ENCODE measurements at regions not wholly inside any gene's neighbourhood (a gene's known extent, or its start where the extent isn't known, plus 50 kb on each side); places are given as distances from the start of the nearest gene placed in this dataset.
"Not testable (repeated sequence)": the region's sequence is repeated elsewhere in the genome, so short reads cannot be mapped to it uniquely, and the experiment has no call there.

DNA sequence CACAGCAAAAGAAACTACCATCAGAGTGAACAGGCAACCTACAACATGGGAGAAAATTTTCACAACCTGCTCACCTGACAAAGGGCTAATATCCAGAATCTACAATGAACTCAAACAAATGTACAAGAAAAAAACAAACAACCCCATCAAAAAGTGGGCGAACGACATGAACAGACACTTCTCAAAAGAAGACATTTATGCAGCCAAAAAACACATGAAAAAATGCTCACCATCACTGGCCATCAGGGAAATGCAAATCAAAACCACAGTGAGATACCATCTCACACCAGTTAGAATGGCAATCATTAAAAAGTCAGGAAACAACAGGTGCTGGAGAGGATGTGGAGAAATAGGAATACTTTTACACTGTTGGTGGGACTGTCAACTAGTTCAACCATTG is 207.8 kb downstream of the USP6NL start:
- not testable (repeated sequence) for H3K36me3 ChIP-seq (ENCODE audit: control insufficient read depth in 5 of 5, insufficient read depth in 5 of 5, low read length in 5 of 5); H3K4me3 ChIP-seq (ENCODE audit: low read depth in 1 of 5, low read length in 5 of 5); H3K9me3 ChIP-seq (ENCODE audit: control insufficient read depth in 5 of 5, low read length in 5 of 5); H3K27ac ChIP-seq (ENCODE audit: low read depth, low read length); H3K9ac ChIP-seq (ENCODE audit: low read length in 5 of 5); H3K27me3 ChIP-seq (ENCODE audit: control insufficient read depth in 5 of 5, insufficient read depth in 4 of 5, low read length in 5 of 5)
- peaks cover 5 to 27% (median 9%) of the 10 kb centered on the region in 5 donors for H3K4me1 ChIP-seq (ENCODE audit: control insufficient read depth in 5 of 5, insufficient read depth in 5 of 5, low read length in 5 of 5)

DNA sequence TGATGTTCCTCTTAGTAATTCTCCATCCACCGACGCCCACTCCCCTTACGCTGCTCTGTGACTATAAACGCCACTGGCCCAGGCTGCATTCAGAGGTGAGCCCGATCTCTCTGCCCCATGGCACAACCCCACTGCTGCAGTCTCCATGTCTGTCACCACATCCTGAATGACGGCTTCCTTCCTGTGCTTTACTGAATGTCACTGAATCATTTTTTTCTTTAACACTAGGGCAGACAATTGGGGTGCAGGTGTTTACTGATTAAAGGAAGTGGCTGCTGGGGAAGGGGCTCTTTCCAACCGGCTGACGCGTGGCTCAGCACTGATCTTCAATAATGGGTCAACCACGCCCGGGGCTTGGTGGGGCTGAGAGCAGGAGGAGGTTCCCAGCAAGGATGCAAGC is 208.3 kb downstream of the USP6NL start:
- Histone ChIP-seq H3K36me3 (ENCODE audit: control insufficient read depth in 5 of 5, insufficient read depth in 5 of 5, low read length in 5 of 5) (no peaks in the 10 kb centered on the region), H3K4me1 (ENCODE audit: control insufficient read depth in 5 of 5, insufficient read depth in 5 of 5, low read length in 5 of 5) (peaks cover 6 to 27% (median 9%) of the 10 kb centered on the region in 5 donors), H3K9ac (ENCODE audit: low read length in 5 of 5) (no peak overlapping the region), H3K4me3 (ENCODE audit: low read depth in 1 of 5, low read length in 5 of 5) (no peak overlapping the region), H3K27me3 (ENCODE audit: control insufficient read depth in 5 of 5, insufficient read depth in 4 of 5, low read length in 5 of 5) (peaks cover 0 to 5% (median 0%) of the 10 kb centered on the region in 5 donors), H3K27ac (ENCODE audit: low read depth, low read length) (no peak overlapping the region), H3K9me3 (ENCODE audit: control insufficient read depth in 5 of 5, low read length in 5 of 5) (peaks cover 0 to 2% (median 0%) of the 10 kb centered on the region in 5 donors)

DNA sequence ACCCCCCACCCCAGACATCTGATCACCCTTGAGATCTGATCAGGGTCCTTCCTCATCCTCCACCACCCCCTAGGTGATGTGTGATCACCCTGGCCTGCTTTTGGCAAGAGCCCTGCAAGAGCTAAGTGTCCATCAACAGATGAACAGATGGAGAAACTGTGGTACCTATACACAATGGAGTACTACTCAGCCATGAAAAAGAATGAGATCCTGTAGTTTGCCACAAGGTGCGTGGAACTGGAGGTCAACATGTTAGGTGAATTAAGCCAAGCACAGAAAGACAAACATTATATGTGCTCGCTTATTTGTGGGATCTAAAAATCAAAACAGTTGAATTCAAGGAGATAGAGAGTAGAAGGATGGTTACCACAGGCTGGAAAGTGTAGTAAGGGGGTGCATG is 209.1 kb downstream of the USP6NL start:
- no peak overlapping the region for H3K4me3 ChIP-seq (ENCODE audit: low read depth in 1 of 5, low read length in 5 of 5)
- peaks cover 0 to 5% (median 0%) of the 10 kb centered on the region in 5 donors for H3K27me3 ChIP-seq (ENCODE audit: control insufficient read depth in 5 of 5, insufficient read depth in 4 of 5, low read length in 5 of 5)
- H3K36me3 ChIP-seq (ENCODE audit: control insufficient read depth in 5 of 5, insufficient read depth in 5 of 5, low read length in 5 of 5), result no peaks in the 10 kb centered on the region
- H3K27ac ChIP-seq (ENCODE audit: low read depth, low read length), result no peak overlapping the region
- H3K9me3 ChIP-seq (ENCODE audit: control insufficient read depth in 5 of 5, low read length in 5 of 5), result peaks cover 0 to 2% (median 0%) of the 10 kb centered on the region in 5 donors
- no peak overlapping the region for H3K9ac ChIP-seq (ENCODE audit: low read length in 5 of 5)
- H3K4me1 ChIP-seq (ENCODE audit: control insufficient read depth in 5 of 5, insufficient read depth in 5 of 5, low read length in 5 of 5), result peaks cover 6 to 33% (median 16%) of the 10 kb centered on the region in 5 donors

DNA sequence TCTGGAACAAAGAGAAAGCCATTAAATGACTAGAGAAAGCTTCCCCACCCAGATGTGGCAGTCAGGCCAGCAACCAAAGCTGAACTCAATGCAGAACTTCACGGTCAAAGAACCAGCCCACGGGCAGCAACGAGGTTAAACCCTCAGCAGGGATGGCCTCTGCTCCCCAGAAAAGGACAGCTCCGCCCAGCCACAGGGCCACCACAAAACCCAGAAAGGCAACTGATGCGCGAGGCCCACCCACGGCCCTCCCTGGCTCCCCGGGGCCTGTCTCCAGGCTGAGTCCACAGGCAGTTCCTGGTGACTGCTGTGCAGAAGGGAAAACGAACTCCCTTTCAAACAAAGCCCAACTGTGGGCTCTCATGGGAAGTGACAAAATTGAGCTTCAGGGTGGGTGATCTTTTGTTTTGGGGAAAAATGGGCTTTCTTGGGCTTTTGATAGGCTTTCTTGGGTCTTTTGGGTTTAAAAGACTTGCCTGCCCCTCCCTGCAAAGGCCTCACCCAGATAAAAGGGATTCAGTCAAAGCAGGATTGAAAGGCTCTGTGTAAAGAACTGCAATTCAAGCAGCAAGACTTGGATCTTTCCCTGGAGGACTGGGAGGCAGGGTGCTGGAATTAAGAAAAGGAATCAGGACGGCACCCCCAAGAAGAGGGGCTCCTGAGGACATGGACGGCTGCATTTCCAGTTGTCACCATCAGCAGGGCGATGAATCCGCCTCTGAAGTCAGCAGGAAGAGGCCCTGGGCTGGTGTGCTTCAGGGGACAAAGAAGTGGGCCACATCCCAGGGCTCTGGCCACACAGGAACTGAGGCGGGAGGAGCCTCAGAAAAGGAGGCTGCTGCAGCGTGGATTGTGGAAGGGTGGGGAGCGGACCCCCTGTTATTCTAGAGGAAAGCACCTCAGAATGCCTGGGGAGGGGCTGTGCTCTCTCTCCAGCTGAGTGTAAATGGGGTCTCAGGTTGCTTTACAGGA is 209.9 kb downstream of the USP6NL start:
- no peak overlapping the region for H3K27ac ChIP-seq (ENCODE audit: low read depth, low read length)
- peaks cover 0 to 2% (median 0%) of the 10 kb centered on the region in 5 donors for H3K9me3 ChIP-seq (ENCODE audit: control insufficient read depth in 5 of 5, low read length in 5 of 5)
- no peak overlapping the region for H3K4me3 ChIP-seq (ENCODE audit: low read depth in 1 of 5, low read length in 5 of 5)
- peaks cover 9 to 39% (median 24%) of the 10 kb centered on the region in 5 donors for H3K4me1 ChIP-seq (ENCODE audit: control insufficient read depth in 5 of 5, insufficient read depth in 5 of 5, low read length in 5 of 5)
- no peak overlapping the region for H3K9ac ChIP-seq (ENCODE audit: low read length in 5 of 5)
- no peaks in the 10 kb centered on the region for H3K36me3 ChIP-seq (ENCODE audit: control insufficient read depth in 5 of 5, insufficient read depth in 5 of 5, low read length in 5 of 5)
- H3K27me3 ChIP-seq (ENCODE audit: control insufficient read depth in 5 of 5, insufficient read depth in 4 of 5, low read length in 5 of 5), result peaks cover 0 to 5% (median 0%) of the 10 kb centered on the region in 5 donors

DNA sequence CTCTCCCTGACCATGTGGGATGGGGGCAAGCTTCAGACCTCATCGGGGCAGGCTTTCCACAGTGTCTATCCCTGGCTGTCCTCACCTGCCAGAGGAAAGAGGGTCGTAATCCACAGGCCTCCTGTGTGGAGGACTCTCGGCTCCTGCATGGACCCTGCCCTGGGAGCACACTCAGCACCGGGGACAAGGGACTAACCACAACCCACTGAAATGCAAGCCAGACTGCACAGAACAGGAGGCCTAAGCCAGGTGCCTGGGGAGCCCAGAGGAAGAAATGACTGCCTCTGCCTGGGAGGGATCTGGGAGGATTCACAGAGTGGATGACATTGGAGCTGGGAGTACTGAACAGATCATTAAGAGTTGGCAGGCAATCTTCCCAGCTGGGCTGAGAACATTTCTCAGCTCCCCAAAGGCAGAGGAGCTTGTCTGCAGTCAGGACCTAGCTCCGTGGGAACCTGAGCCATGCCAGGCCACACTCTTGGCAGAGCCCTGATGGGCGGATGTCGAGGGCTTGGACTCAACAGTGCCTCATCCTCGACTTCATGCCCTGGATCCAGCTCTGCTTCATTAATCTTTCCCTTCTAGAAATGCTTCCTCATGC is 213.4 kb downstream of the USP6NL start:
- Histone ChIP-seq H3K9ac (ENCODE audit: low read length in 5 of 5) (peak overlapping the region in 1 of 5 donors; percentile 11), H3K4me3 (ENCODE audit: low read depth in 1 of 5, low read length in 5 of 5) (no peak overlapping the region), H3K9me3 (ENCODE audit: control insufficient read depth in 5 of 5, low read length in 5 of 5) (peaks cover 0 to 2% (median 0%) of the 10 kb centered on the region in 5 donors), H3K27me3 (ENCODE audit: control insufficient read depth in 5 of 5, insufficient read depth in 4 of 5, low read length in 5 of 5) (peaks cover 0 to 5% (median 0%) of the 10 kb centered on the region in 5 donors), H3K27ac (ENCODE audit: low read depth, low read length) (no peak overlapping the region), H3K36me3 (ENCODE audit: control insufficient read depth in 5 of 5, insufficient read depth in 5 of 5, low read length in 5 of 5) (no peaks in the 10 kb centered on the region), H3K4me1 (ENCODE audit: control insufficient read depth in 5 of 5, insufficient read depth in 5 of 5, low read length in 5 of 5) (peaks cover 2 to 27% (median 16%) of the 10 kb centered on the region in 5 donors)

DNA sequence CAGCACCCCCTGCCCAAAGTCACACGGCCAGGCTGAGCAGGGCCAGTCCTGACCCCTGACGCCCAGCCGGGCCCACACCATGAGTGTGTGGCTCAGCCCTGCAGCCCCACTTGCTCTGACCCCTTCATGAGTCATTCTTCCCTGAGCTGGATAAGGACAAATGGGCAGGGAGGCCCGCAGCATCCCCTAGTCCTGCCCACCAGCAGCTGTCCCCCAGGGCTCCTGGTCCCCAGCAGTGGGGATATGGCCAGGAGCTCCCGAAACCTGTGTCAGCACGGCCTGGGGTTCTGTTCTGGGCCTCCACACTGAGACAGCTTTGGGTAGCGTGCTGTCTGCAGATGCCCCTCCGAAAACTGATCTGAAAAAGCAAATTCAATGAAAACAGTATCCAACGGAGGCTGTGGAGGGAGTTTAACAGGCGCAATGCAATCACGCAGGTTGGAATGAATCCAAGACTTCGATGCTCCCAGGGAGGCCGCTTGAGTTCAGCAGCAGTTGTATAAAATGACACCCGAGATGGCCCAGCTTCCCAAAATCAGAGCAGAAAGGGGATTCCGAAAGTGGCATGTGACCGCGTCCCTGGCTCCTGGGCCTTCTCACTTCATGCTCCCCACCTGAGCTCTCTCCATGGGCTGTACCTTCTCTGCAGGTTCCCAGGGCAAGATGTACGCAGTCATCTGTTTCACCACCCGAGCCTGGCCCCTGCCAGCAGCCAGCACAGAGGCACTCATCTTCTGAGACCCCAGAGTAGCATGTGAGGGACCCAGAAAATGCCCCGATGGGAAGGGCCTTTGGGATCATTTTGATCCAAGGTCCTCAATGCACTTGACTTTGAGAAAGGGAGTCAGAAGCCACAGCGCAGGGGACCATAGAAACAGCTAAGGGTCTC is 214.1 kb downstream of the USP6NL start:
- Histone ChIP-seq H3K27me3 (ENCODE audit: control insufficient read depth in 5 of 5, insufficient read depth in 4 of 5, low read length in 5 of 5) (peaks cover 0 to 4% (median 0%) of the 10 kb centered on the region in 5 donors), H3K9me3 (ENCODE audit: control insufficient read depth in 5 of 5, low read length in 5 of 5) (peaks cover 0 to under 1% (median 0%) of the 10 kb centered on the region in 5 donors), H3K4me3 (ENCODE audit: low read depth in 1 of 5, low read length in 5 of 5) (no peak overlapping the region), H3K4me1 (ENCODE audit: control insufficient read depth in 5 of 5, insufficient read depth in 5 of 5, low read length in 5 of 5) (peaks cover 2 to 24% (median 16%) of the 10 kb centered on the region in 5 donors), H3K9ac (ENCODE audit: low read length in 5 of 5) (no peak overlapping the region), H3K27ac (ENCODE audit: low read depth, low read length) (no peak overlapping the region), H3K36me3 (ENCODE audit: control insufficient read depth in 5 of 5, insufficient read depth in 5 of 5, low read length in 5 of 5) (no peaks in the 10 kb centered on the region)

DNA sequence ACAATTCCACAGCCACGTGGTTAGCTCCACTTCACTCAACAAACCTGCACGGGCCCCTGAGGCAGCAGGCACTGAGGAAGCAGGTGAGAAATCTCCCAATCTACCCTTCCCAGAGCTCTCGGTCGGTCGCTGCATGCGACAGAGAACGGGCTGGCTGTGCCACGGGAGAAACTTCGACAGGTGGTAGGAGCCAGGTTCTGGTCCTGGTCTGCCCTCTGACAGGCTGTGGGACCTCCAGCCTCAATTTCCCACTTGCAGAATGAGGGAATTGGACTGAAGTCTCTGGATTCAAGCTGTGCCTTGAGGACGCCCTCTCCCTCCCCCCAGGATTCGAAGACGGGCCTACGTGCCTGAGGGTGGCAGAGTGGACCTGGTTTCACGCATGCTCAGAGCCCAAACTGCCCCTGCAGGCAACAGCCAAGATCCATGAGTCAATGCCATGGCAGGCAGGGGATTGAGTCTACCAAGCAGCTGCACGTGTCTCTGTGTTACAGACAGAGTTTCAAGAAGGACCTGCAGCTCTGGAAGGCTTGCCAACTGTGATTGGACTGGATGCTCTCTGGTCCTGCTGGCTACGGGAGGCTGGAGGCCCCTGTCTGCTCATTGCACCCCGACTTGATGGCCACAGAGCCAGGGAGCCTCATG is 215.0 kb downstream of the USP6NL start:
- Histone ChIP-seq H3K4me1 (ENCODE audit: control insufficient read depth in 5 of 5, insufficient read depth in 5 of 5, low read length in 5 of 5) (peaks cover 2 to 19% (median 16%) of the 10 kb centered on the region in 5 donors), H3K27ac (ENCODE audit: low read depth, low read length) (no peak overlapping the region), H3K9me3 (ENCODE audit: control insufficient read depth in 5 of 5, low read length in 5 of 5) (no peaks in the 10 kb centered on the region), H3K9ac (ENCODE audit: low read length in 5 of 5) (no peak overlapping the region), H3K4me3 (ENCODE audit: low read depth in 1 of 5, low read length in 5 of 5) (no peak overlapping the region), H3K27me3 (ENCODE audit: control insufficient read depth in 5 of 5, insufficient read depth in 4 of 5, low read length in 5 of 5) (peaks cover 0 to 3% (median 0%) of the 10 kb centered on the region in 5 donors), H3K36me3 (ENCODE audit: control insufficient read depth in 5 of 5, insufficient read depth in 5 of 5, low read length in 5 of 5) (no peaks in the 10 kb centered on the region)

DNA sequence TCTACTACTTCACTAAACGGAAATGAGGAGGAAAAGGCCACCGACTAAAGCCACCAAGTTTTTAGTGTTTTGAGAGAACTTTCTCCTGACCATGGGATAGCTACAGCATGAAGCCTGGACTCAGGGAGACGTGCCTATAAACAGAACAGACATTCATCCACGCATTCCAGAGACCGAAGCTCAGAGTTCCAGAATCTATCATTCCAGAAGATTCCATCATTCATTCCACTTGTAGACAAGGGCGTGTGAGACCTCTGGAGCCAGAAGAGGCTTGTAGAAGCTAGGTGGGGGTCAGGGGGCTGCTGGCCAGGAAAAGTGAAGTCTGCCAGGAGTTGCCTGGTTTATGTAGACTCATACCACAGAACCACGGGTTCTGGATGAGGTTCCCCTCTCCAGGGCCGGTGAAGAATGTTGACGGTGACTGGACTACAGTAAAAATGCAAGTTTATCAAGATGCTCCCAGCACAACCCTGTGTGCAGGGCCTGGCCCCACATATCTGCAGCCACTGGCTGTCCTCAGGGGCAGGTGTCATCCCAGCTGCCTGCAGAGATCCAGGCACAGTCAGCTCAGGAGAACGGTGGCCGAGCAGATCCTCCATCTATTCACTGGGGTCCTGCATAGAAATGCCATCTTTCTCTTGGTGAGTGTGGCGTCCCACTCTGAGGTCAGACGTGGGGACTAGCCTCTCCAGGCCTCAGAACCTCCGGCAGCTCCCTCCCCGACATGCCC is 215.7 kb downstream of the USP6NL start:
- Histone ChIP-seq H3K9me3 (ENCODE audit: control insufficient read depth in 5 of 5, low read length in 5 of 5) (no peaks in the 10 kb centered on the region), H3K9ac (ENCODE audit: low read length in 5 of 5) (no peak overlapping the region), H3K4me1 (ENCODE audit: control insufficient read depth in 5 of 5, insufficient read depth in 5 of 5, low read length in 5 of 5) (peaks cover 2 to 19% (median 16%) of the 10 kb centered on the region in 5 donors), H3K4me3 (ENCODE audit: low read depth in 1 of 5, low read length in 5 of 5) (no peak overlapping the region), H3K27ac (ENCODE audit: low read depth, low read length) (no peak overlapping the region), H3K36me3 (ENCODE audit: control insufficient read depth in 5 of 5, insufficient read depth in 5 of 5, low read length in 5 of 5) (no peaks in the 10 kb centered on the region), H3K27me3 (ENCODE audit: control insufficient read depth in 5 of 5, insufficient read depth in 4 of 5, low read length in 5 of 5) (peaks cover 0 to 3% (median 0%) of the 10 kb centered on the region in 5 donors)

DNA sequence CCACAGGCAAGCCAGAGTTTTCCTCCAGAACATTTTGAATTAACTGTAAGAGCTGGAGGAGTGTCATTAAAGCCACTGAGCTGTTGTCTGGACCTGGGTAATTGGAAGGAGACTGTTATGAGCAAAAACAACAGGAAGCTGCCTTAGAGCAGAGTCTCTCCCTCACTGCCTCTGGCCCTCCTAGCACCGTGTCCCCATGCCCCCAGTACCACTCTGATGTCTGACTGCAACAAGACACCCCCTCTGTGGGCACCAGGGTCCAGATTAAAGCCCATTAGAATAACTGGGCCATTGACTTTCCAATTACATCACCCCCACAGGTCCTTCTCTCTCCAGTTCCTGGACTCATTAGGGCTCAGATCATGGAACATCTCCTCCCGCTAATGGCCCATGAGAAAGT is 216.3 kb downstream of the USP6NL start:
- Histone ChIP-seq H3K4me1 (ENCODE audit: control insufficient read depth in 5 of 5, insufficient read depth in 5 of 5, low read length in 5 of 5) (peaks cover 2 to 19% (median 16%) of the 10 kb centered on the region in 5 donors), H3K9me3 (ENCODE audit: control insufficient read depth in 5 of 5, low read length in 5 of 5) (no peaks in the 10 kb centered on the region), H3K27me3 (ENCODE audit: control insufficient read depth in 5 of 5, insufficient read depth in 4 of 5, low read length in 5 of 5) (no peaks in the 10 kb centered on the region), H3K36me3 (ENCODE audit: control insufficient read depth in 5 of 5, insufficient read depth in 5 of 5, low read length in 5 of 5) (no peaks in the 10 kb centered on the region), H3K27ac (ENCODE audit: low read depth, low read length) (no peak overlapping the region), H3K4me3 (ENCODE audit: low read depth in 1 of 5, low read length in 5 of 5) (no peak overlapping the region), H3K9ac (ENCODE audit: low read length in 5 of 5) (no peak overlapping the region)
